ENCODE measurements at regions not wholly inside any gene's neighbourhood (a gene's known extent, or its start where the extent isn't known, plus 50 kb on each side); places are given as distances from the start of the nearest gene placed in this dataset.

GRCh38 chr13:103276775-103277498 is 210.7 kb upstream of the SLC10A2 start:
- no peak overlapping the region for H3K4me3 ChIP-seq (ENCODE audit: low read length)
- H3K27ac ChIP-seq (ENCODE audit: low read depth, low read length) = no peak overlapping the region
- H3K36me3 ChIP-seq (ENCODE audit: control insufficient read depth, low read length) = no peaks in the 10 kb centered on the region
- no peaks in the 10 kb centered on the region for H3K4me1 ChIP-seq (ENCODE audit: control insufficient read depth, low read length)
- no peaks in the 10 kb centered on the region for H4K20me1 ChIP-seq (ENCODE audit: control insufficient read depth, insufficient read depth, low read depth, low read length)
- no peak for TF ChIP-seq EZH2phosphoT487 (IDR thresholded peaks at IDR 0.05; ENCODE audit: borderline replicate concordance, low read length)
- TF ChIP-seq CTCF (IDR thresholded peaks at IDR 0.05; ENCODE audit: low read depth, low read length, poor library complexity, severe bottlenecking) = no peak
- no peaks in the 10 kb centered on the region for H3K79me2 ChIP-seq (ENCODE audit: control insufficient read depth, low read length)
- H3K9me2 ChIP-seq (replicated peaks; ENCODE audit: control insufficient read depth, low read length) = no peaks in the 10 kb centered on the region
- H3K4me2 ChIP-seq (ENCODE audit: low read length) = no peak overlapping the region
- no peaks in the 10 kb centered on the region for H3F3A ChIP-seq (ENCODE audit: control insufficient read depth, insufficient read depth)
- H3K9me3 ChIP-seq (ENCODE audit: control insufficient read depth, insufficient read depth, low read length) = peaks cover 2% of the 10 kb centered on the region; the same call in 1 of the 2 replicates
- H3K27me3 ChIP-seq (ENCODE audit: control insufficient read depth, low read length) = no peaks in the 10 kb centered on the region

- no peak overlapping the region for H3K27ac ChIP-seq (ENCODE audit: low read depth, low read length)
Observed at GRCh38 chr13:103275722-103276121, 209.5 kb upstream of the SLC10A2 start.

GRCh38 chr13:103275081-103275480 is 208.9 kb upstream of the SLC10A2 start:
- Histone ChIP-seq H4K20me1 (ENCODE audit: control insufficient read depth, insufficient read depth, low read depth, low read length) (no peaks in the 10 kb centered on the region), H3K4me2 (ENCODE audit: low read length) (no peak overlapping the region), H3K36me3 (ENCODE audit: control insufficient read depth, low read length) (no peaks in the 10 kb centered on the region), H3K9me2 (replicated peaks; ENCODE audit: control insufficient read depth, low read length) (no peaks in the 10 kb centered on the region), H3K4me3 (ENCODE audit: low read length) (no peak overlapping the region), H3K9me3 (ENCODE audit: control insufficient read depth, insufficient read depth, low read length) (no peaks in the 10 kb centered on the region; the same call in 1 of the 2 replicates), H3F3A (ENCODE audit: control insufficient read depth, insufficient read depth) (no peaks in the 10 kb centered on the region), H3K27me3 (ENCODE audit: control insufficient read depth, low read length) (no peaks in the 10 kb centered on the region), H3K27ac (ENCODE audit: low read depth, low read length) (no peak overlapping the region), H3K4me1 (ENCODE audit: control insufficient read depth, low read length) (no peaks in the 10 kb centered on the region), H3K79me2 (ENCODE audit: control insufficient read depth, low read length) (no peaks in the 10 kb centered on the region)
- TF ChIP-seq EZH2phosphoT487 (IDR thresholded peaks at IDR 0.05; ENCODE audit: borderline replicate concordance, low read length) (no peak), CTCF (IDR thresholded peaks at IDR 0.05; ENCODE audit: low read depth, low read length, poor library complexity, severe bottlenecking) (no peak)

More at GRCh38 chr13:103275722-103276121, 209.5 kb upstream of the SLC10A2 start:
- Histone ChIP-seq H3K79me2 (ENCODE audit: control insufficient read depth, low read length) (no peaks in the 10 kb centered on the region), H4K20me1 (ENCODE audit: control insufficient read depth, insufficient read depth, low read depth, low read length) (no peaks in the 10 kb centered on the region), H3K27me3 (ENCODE audit: control insufficient read depth, low read length) (no peaks in the 10 kb centered on the region), H3K4me1 (ENCODE audit: control insufficient read depth, low read length) (no peaks in the 10 kb centered on the region), H3K9me2 (replicated peaks; ENCODE audit: control insufficient read depth, low read length) (no peaks in the 10 kb centered on the region), H3K36me3 (ENCODE audit: control insufficient read depth, low read length) (no peaks in the 10 kb centered on the region), H3K9me3 (ENCODE audit: control insufficient read depth, insufficient read depth, low read length) (no peaks in the 10 kb centered on the region; the same call in 1 of the 2 replicates), H3K4me3 (ENCODE audit: low read length) (no peak overlapping the region), H3K4me2 (ENCODE audit: low read length) (no peak overlapping the region), H3F3A (ENCODE audit: control insufficient read depth, insufficient read depth) (no peaks in the 10 kb centered on the region)
- no peak for TF ChIP-seq EZH2phosphoT487 (IDR thresholded peaks at IDR 0.05; ENCODE audit: borderline replicate concordance, low read length)
- no peak for TF ChIP-seq CTCF (IDR thresholded peaks at IDR 0.05; ENCODE audit: low read depth, low read length, poor library complexity, severe bottlenecking)
